22Rv1 (cell line): ENCODE measurements at regions not wholly inside any gene's neighbourhood (a gene's known extent, or its start where the extent isn't known, plus 50 kb on each side); places are given as distances from the start of the nearest gene placed in this dataset.

Experiments
- H3K27ac ChIP-seq: fragments of 450-650 bp; 2 replicates; pipeline ENCODE4 v1.5.1; 2017
- ZFX ChIP-seq: fragments of 450-650 bp; IDR thresholded peaks from 2 replicates; pipeline ENCODE4 v1.6.1; 2017; ENCODE audit warnings: antibody characterized with exemption, borderline replicate concordance
- TF ChIP-seq, protein P1 (sequence below): fragments of 450-650 bp; IDR thresholded peaks from 2 replicates; pipeline ENCODE4 v1.5.1; 2017; ENCODE audit warnings: mild to moderate bottlenecking

DNA sequence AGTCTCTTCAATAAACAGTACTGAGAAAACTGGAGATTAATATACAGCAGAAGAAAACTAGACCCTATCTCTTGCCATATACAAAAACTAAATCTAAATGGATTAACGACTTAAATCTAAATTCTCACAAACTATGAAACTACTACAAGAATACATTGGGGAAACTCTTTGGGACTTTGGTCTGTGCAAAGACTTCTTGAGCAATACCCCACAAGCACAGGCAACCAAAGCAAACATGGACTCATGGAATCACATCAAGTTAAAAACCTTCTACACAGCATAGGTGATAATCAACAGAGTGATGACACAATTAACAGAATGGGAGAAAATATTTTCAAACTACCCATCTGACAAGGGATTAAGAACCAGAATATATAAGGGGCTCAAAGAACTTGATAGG is 848.2 kb upstream of the NRXN1 start:
- TF ChIP-seq ZFX = no peak
- TF ChIP-seq, protein P1, sequence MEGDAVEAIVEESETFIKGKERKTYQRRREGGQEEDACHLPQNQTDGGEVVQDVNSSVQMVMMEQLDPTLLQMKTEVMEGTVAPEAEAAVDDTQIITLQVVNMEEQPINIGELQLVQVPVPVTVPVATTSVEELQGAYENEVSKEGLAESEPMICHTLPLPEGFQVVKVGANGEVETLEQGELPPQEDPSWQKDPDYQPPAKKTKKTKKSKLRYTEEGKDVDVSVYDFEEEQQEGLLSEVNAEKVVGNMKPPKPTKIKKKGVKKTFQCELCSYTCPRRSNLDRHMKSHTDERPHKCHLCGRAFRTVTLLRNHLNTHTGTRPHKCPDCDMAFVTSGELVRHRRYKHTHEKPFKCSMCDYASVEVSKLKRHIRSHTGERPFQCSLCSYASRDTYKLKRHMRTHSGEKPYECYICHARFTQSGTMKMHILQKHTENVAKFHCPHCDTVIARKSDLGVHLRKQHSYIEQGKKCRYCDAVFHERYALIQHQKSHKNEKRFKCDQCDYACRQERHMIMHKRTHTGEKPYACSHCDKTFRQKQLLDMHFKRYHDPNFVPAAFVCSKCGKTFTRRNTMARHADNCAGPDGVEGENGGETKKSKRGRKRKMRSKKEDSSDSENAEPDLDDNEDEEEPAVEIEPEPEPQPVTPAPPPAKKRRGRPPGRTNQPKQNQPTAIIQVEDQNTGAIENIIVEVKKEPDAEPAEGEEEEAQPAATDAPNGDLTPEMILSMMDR = no peak
- no peak overlapping the region for H3K27ac ChIP-seq

DNA sequence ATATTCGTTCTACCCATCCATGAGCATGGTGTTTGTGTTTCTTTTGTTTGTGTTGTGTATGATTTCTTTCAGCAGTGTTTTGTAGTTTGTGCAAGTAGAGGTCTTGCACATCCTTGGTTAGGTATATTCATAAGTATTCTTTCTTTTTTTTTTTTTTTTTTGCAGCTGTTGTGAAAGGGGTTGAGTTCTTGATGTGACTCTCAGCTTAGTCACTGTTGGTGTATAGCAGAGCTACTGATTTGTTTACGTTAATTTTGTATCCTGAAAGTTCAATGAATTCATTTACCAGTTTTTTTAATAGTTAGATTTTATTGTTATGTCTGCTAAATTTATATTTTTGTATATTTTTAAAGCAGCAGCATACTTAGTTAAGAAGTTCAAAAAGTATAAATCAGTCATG is 834.4 kb upstream of the NRXN1 start:
- H3K27ac ChIP-seq = no peak overlapping the region
- no peak for TF ChIP-seq ZFX
- TF ChIP-seq, protein P1 = no peak

DNA sequence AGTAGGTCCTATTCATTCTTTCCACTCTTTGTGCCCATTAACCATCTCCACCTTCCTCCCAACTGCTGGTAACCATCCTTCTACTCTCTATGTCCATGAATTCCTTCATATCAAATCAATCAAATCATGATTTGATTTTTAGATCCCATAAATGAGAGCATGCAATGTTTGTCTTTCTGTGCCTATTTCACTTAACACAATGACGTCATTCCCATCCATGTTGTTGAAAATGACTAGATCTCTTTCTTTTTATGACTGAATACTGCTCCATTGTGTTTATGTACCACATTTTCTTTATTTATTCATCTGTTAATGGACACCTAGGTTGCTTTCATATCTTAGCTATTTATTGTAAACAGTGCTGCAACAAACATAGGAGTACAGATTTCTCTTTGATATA is 827.3 kb upstream of the NRXN1 start:
- no peak for TF ChIP-seq ZFX
- TF ChIP-seq, protein P1 = no peak

DNA sequence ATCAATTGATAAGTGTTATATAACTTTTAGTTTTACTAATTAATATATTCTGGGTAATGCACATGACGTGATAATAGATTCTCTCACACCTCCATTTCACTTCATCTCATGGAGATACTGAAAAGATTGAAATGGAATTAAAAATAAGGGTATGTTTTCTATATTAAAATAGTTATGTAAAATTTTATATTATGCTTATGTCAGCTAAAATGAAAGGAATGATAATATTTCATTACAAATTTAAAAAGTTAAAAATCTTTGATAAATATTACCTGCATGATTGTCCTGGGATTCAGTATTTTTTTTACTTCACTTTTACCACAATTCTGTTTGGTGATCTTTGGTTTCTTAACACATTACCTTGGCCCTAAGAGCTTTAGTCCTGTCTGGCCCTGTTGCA is 823.8 kb upstream of the NRXN1 start:
- TF ChIP-seq, protein P1 = no peak
- TF ChIP-seq ZFX = no peak
- H3K27ac ChIP-seq = no peak overlapping the region

More for the DNA sequence above, 827.3 kb upstream of the NRXN1 start:
- no peak overlapping the region for H3K27ac ChIP-seq

DNA sequence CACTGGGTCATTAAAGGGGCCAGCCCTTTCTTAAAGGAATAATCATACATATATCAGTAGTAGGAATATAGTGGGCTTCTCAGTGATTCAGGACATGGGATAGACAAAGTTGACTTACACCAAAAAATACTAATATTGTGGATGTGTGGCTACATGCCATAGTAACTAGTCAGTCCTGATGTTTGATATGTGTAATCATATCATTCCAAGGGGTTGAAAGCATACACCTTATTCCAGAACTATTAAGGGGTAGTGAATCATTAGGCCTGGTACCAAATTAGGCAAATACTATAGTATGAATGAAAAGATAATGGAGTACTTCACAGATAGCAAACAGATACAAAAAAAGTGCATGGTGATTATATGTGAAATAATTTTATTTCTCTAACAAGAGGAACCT is 814.9 kb upstream of the NRXN1 start:
- TF ChIP-seq, protein P1 = no peak
- no peak for TF ChIP-seq ZFX
- no peak overlapping the region for H3K27ac ChIP-seq

DNA sequence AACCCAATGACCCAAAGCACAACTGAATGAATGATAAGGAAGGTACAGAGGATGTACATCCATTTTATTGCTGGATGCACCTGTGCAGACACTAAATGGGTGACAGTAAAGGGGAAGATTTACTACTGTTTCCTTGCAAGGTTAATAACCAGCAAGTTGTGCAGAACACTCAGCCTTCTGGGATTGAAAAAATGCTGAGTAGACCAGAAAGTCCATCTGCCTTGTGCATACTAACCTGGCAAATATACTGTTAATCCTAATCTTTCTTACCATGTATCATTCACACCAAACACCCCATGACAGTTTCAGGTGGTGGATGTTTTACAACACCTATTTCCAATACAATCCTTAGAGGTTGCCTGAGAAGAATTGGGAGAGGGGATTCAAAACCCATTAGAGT is 814.1 kb upstream of the NRXN1 start:
- no peak for TF ChIP-seq ZFX
- TF ChIP-seq, protein P1 = no peak
- no peak overlapping the region for H3K27ac ChIP-seq

DNA sequence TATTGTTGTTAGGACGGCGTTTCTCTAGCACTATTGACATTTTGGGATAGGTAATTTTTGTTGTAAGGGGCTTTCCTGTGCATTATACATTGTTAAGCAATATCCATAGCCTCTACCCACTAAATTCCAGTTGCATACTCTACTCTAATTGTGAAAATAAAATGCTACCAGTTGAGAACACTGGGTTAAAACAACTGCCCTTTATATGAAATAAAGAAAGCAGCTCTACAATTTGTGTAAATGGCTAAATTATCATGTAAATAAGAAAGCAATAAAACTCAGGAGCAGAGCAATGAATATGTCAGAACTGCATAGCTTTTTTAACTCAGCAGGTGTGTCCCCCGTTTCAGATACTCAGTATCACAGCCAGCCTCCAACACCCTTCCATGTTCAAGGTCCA is 812.7 kb upstream of the NRXN1 start:
- no peak for TF ChIP-seq ZFX
- TF ChIP-seq, protein P1 = no peak

More for the DNA sequence above, 812.7 kb upstream of the NRXN1 start:
- no peak overlapping the region for H3K27ac ChIP-seq
